GM18505 (cell line): ENCODE measurements at regions not wholly inside any gene's neighbourhood (a gene's known extent, or its start where the extent isn't known, plus 50 kb on each side); places are given as distances from the start of the nearest gene placed in this dataset.
"Not testable (repeated sequence)": the region's sequence is repeated elsewhere in the genome, so short reads cannot be mapped to it uniquely, and the experiment has no call there.

Experiments used
- ATAC-seq: cut with Tn5 transposase; IDR thresholded peaks from one replicate; pipeline ENCODE4 v1.9.1; 2021; ENCODE audit not compliant: unreplicated experiment
- POLR2A ChIP-seq: IDR thresholded peaks from 4 replicates; pipeline ENCODE4 v1.6.1; 2011; ENCODE audit warnings: borderline replicate concordance; ENCODE audit not compliant: insufficient read depth, insufficient read length; ENCODE audit errors: extremely low read depth

- no peak for ATAC-seq
- TF ChIP-seq POLR2A: no peak
Observed at GRCh38 chr16:51853586-51853985, 693.4 kb downstream of the TOX3 start.

- TF ChIP-seq POLR2A: no peak
- ATAC-seq: no peak
Observed at GRCh38 chr16:51852892-51853291, 694.1 kb downstream of the TOX3 start.

- no peak for ATAC-seq
- no peak for TF ChIP-seq POLR2A
Observed at GRCh38 chr16:51851111-51851510, 695.8 kb downstream of the TOX3 start.

- ATAC-seq: no peak
- no peak for TF ChIP-seq POLR2A
Observed at GRCh38 chr16:51849715-51850114, 697.2 kb downstream of the TOX3 start.

- TF ChIP-seq POLR2A: no peak
- ATAC-seq: no peak
Observed at GRCh38 chr16:51845586-51846305, 694.7 kb upstream of the SALL1 start.

- no peak for ATAC-seq
Observed at GRCh38 chr16:51839727-51840462, 688.8 kb upstream of the SALL1 start.

GRCh38 chr16:51834794-51835193, 683.7 kb upstream of the SALL1 start:
- no peak for TF ChIP-seq POLR2A
- ATAC-seq: no peak

More at GRCh38 chr16:51839727-51840462, 688.8 kb upstream of the SALL1 start:
- TF ChIP-seq POLR2A: no peak

GRCh38 chr16:51834133-51834532, 683.1 kb upstream of the SALL1 start:
- ATAC-seq: no peak
- TF ChIP-seq POLR2A: no peak

- TF ChIP-seq POLR2A: no peak
- no peak for ATAC-seq
Observed at GRCh38 chr16:51831595-51832367, 680.7 kb upstream of the SALL1 start.

- ATAC-seq: not testable (repeated sequence)
Observed at GRCh38 chr16:51831034-51831433, 680.0 kb upstream of the SALL1 start.

GRCh38 chr16:51825779-51826178, 674.7 kb upstream of the SALL1 start:
- ATAC-seq: no peak
- no peak for TF ChIP-seq POLR2A

- no peak for TF ChIP-seq POLR2A
- ATAC-seq: no peak
Observed at GRCh38 chr16:51822471-51822870, 671.4 kb upstream of the SALL1 start.

- no peak for ATAC-seq
- no peak for TF ChIP-seq POLR2A
Observed at GRCh38 chr16:51821527-51821926, 670.5 kb upstream of the SALL1 start.
